Activated CD8-positive, alpha-beta T cell treated with anti-CD3 and anti-CD28 coated beads for 36 hours (primary cell): ENCODE measurements at regions not wholly inside any gene's neighbourhood (a gene's known extent, or its start where the extent isn't known, plus 50 kb on each side); places are given as distances from the start of the nearest gene placed in this dataset.

Experiments
- ATAC-seq: fragments of 200-7000 bp; cut with Tn5 transposase; one replicate; pipeline ENCODE4 v1.10.0; 2021; ENCODE audit warnings: mild to moderate bottlenecking, moderate library complexity
- CTCF ChIA-PET: fragments of 350-600 bp; sonication (Branson Sonifier 250); formaldehyde crosslinking; loops from one replicate; lab custom pipeline; 2021; ENCODE audit warnings: antibody characterized with exemption; lab: Charles Lee
- POLR2A ChIA-PET: fragments of 350-600 bp; sonication (Branson Sonifier 250); formaldehyde crosslinking; loops from one replicate; lab custom pipeline; 2021; ENCODE audit warnings: antibody characterized with exemption; lab: Charles Lee
- DNase-seq: peaks from one replicate; pipeline ENCODE4 v3.0.0-alpha.2; 2020
- H3K27ac Mint-ChIP-seq: one replicate; pipeline ENCODE4 v1.8.0; 2021; ENCODE audit warnings: mild to moderate bottlenecking, mixed read lengths
- H3K27me3 Mint-ChIP-seq: one replicate; pipeline ENCODE4 v1.8.0; 2021; ENCODE audit warnings: mixed read lengths
- H3K36me3 Mint-ChIP-seq: one replicate; pipeline ENCODE4 v1.8.0; 2021; ENCODE audit warnings: low read depth, mixed read lengths
- H3K4me1 Mint-ChIP-seq: one replicate; pipeline ENCODE4 v1.8.0; 2021; ENCODE audit warnings: low read depth, mixed read lengths
- H3K4me3 Mint-ChIP-seq: one replicate; pipeline ENCODE4 v1.8.0; 2021; ENCODE audit warnings: mild to moderate bottlenecking, moderate library complexity, mixed read lengths
- H3K9me3 Mint-ChIP-seq: one replicate; pipeline ENCODE4 v1.8.0; 2021; ENCODE audit warnings: mixed read lengths
- CTCF ChIP-seq: fragments of 200-600 bp; IDR thresholded peaks from one replicate; pipeline ENCODE4 v1.8.0; 2022; ENCODE audit warnings: antibody characterized with exemption, mild to moderate bottlenecking
- intact Hi-C: fragments of 100-400 bp; cut with micrococcal nuclease; formaldehyde crosslinking; loops from one replicate; pipeline ENCODE4 v1.10.0; 2022

- POLR2A ChIA-PET, result no interaction called here
- H3K4me3 Mint-ChIP-seq, result no peak overlapping the region
- no peak for TF ChIP-seq CTCF
- ATAC-seq (no peak), DNase-seq (no peak)
- CTCF ChIA-PET, result no interaction called here
- no peaks in the 10 kb centered on the region for H3K9me3 Mint-ChIP-seq
- no peaks in the 10 kb centered on the region for H3K36me3 Mint-ChIP-seq
- intact Hi-C loops, result no loop called here
- H3K4me1 Mint-ChIP-seq, result no peaks in the 10 kb centered on the region
- peaks cover 11% of the 10 kb centered on the region for H3K27me3 Mint-ChIP-seq
- no peak overlapping the region for H3K27ac Mint-ChIP-seq
These were observed 103.4 kb downstream of the EVX1 start for GRCh38 chr7:27345997-27346396.

GRCh38 chr7:27346531-27347275, 104.1 kb downstream of the EVX1 start:
- POLR2A ChIA-PET, result no interaction called here
- ATAC-seq (no peak), DNase-seq (no peak)
- TF ChIP-seq CTCF, result no peak
- Mint-ChIP-seq H3K27me3 (peaks cover 14% of the 10 kb centered on the region), H3K27ac (no peak overlapping the region), H3K4me3 (no peak overlapping the region), H3K9me3 (no peaks in the 10 kb centered on the region), H3K4me1 (no peaks in the 10 kb centered on the region), H3K36me3 (no peaks in the 10 kb centered on the region)
- intact Hi-C loops, result no loop called here
- CTCF ChIA-PET, result no interaction called here

- Mint-ChIP-seq H3K27me3 (peaks cover 13% of the 10 kb centered on the region), H3K36me3 (no peaks in the 10 kb centered on the region), H3K4me1 (no peaks in the 10 kb centered on the region), H3K4me3 (no peak overlapping the region), H3K9me3 (no peaks in the 10 kb centered on the region), H3K27ac (no peak overlapping the region)
- POLR2A ChIA-PET, result no interaction called here
- no peak for DNase-seq
- intact Hi-C loops, result no loop called here
- CTCF ChIA-PET, result no interaction called here
- TF ChIP-seq CTCF, result no peak
- ATAC-seq, result no peak
These were observed 104.7 kb downstream of the EVX1 start for GRCh38 chr7:27347276-27347640.

GRCh38 chr7:27349621-27350020, 107.0 kb downstream of the EVX1 start:
- POLR2A ChIA-PET, result no interaction called here
- no peaks in the 10 kb centered on the region for H3K9me3 Mint-ChIP-seq
- H3K36me3 Mint-ChIP-seq, result no peaks in the 10 kb centered on the region
- no peaks in the 10 kb centered on the region for H3K4me1 Mint-ChIP-seq
- no peak overlapping the region for H3K27ac Mint-ChIP-seq
- no peak for DNase-seq
- intact Hi-C loops, result no loop called here
- TF ChIP-seq CTCF, result no peak
- CTCF ChIA-PET, result no interaction called here
- H3K27me3 Mint-ChIP-seq, result peaks cover 15% of the 10 kb centered on the region
- H3K4me3 Mint-ChIP-seq, result no peak overlapping the region
- no peak for ATAC-seq

GRCh38 chr7:27351137-27351536, 108.5 kb downstream of the EVX1 start:
- H3K4me3 Mint-ChIP-seq, result no peak overlapping the region
- no peaks in the 10 kb centered on the region for H3K36me3 Mint-ChIP-seq
- no peak overlapping the region for H3K27ac Mint-ChIP-seq
- ATAC-seq (no peak), DNase-seq (no peak)
- ChIA-PET CTCF (no interaction called here), POLR2A (no interaction called here)
- peaks cover 15% of the 10 kb centered on the region for H3K27me3 Mint-ChIP-seq
- no peak for TF ChIP-seq CTCF
- no peaks in the 10 kb centered on the region for H3K4me1 Mint-ChIP-seq
- no peaks in the 10 kb centered on the region for H3K9me3 Mint-ChIP-seq
- intact Hi-C loops, result no loop called here
